Neuronal stem cell (in vitro differentiated cells): ENCODE measurements at regions not wholly inside any gene's neighbourhood (a gene's known extent, or its start where the extent isn't known, plus 50 kb on each side); places are given as distances from the start of the nearest gene placed in this dataset.

Source experiments
- DNase-seq: peaks from one replicate; pipeline ENCODE4 v3.0.0-alpha.2; 2013; ENCODE audit warnings: low spot score
- H2AFZ ChIP-seq: one replicate; pipeline ENCODE4 v1.6.1; 2013; ENCODE audit warnings: mild to moderate bottlenecking, low read length, inconsistent platforms
- H2AK5ac ChIP-seq: 2 replicates; pipeline ENCODE4 v1.6.1; 2013; ENCODE audit warnings: low read depth, mild to moderate bottlenecking, inconsistent platforms, low read length, moderate library complexity, mixed read lengths
- H2BK120ac ChIP-seq: 2 replicates; pipeline ENCODE4 v1.6.1; 2013; ENCODE audit warnings: low read depth, mild to moderate bottlenecking, inconsistent platforms, low read length, moderate library complexity, mixed read lengths
- H2BK12ac ChIP-seq: one replicate; pipeline ENCODE4 v1.6.1; 2013; ENCODE audit warnings: low read length, inconsistent platforms
- H2BK15ac ChIP-seq: 2 replicates; pipeline ENCODE4 v1.6.1; 2013; ENCODE audit warnings: mild to moderate bottlenecking, low read length, inconsistent platforms, mixed read lengths
- H2BK5ac ChIP-seq: one replicate; pipeline ENCODE4 v1.6.1; 2013; ENCODE audit warnings: inconsistent platforms, mild to moderate bottlenecking, low read length, moderate library complexity
- H3K14ac ChIP-seq: one replicate; pipeline ENCODE4 v1.6.1; 2013; ENCODE audit warnings: low read length, inconsistent platforms
- H3K18ac ChIP-seq: 2 replicates; pipeline ENCODE4 v1.6.1; 2013; ENCODE audit warnings: low read length, inconsistent platforms
- H3K23ac ChIP-seq: 2 replicates; pipeline ENCODE4 v1.6.1; 2013; ENCODE audit warnings: low read depth, mild to moderate bottlenecking, mixed read lengths, low read length, inconsistent platforms; ENCODE audit not compliant: poor library complexity
- H3K27ac ChIP-seq: replicated peaks from 3 replicates; pipeline ENCODE4 v1.5.1; 2013; ENCODE audit warnings: low read length, inconsistent platforms
- H3K27me3 ChIP-seq, 3 experiments: 2 replicates each; pipeline ENCODE4 v1.6.1; 2013; ENCODE audit warnings: low read length in 3 of 3, mild to moderate bottlenecking in 2 of 3, inconsistent platforms in 1 of 3, low read depth in 1 of 3, mixed read lengths in 1 of 3, moderate library complexity in 1 of 3; ENCODE audit not compliant: control insufficient read depth in 3 of 3, insufficient read depth in 3 of 3
- H3K36me3 ChIP-seq, 2 donors: replicated peaks in 1 of 2; 2 replicates each; pipeline ENCODE4 v1.6.1; 2013; ENCODE audit warnings: low read length in 2 of 2; ENCODE audit not compliant: control insufficient read depth in 2 of 2, insufficient read depth in 2 of 2
- H3K4ac ChIP-seq: 2 replicates; pipeline ENCODE4 v1.6.1; 2013; ENCODE audit warnings: inconsistent platforms, mild to moderate bottlenecking, low read length, moderate library complexity
- H3K4me1 ChIP-seq, 2 donors: 1 replicate in 1 of 2; 2 replicates in 1 of 2; pipeline ENCODE4 v1.6.1; 2013; ENCODE audit warnings: low read length in 2 of 2, low read depth in 1 of 2; ENCODE audit not compliant: control insufficient read depth in 2 of 2, insufficient read depth in 1 of 2
- H3K4me2 ChIP-seq: one replicate; pipeline ENCODE4 v1.6.1; 2013; ENCODE audit warnings: mild to moderate bottlenecking, low read length, inconsistent platforms; ENCODE audit not compliant: insufficient read depth, poor library complexity, severe bottlenecking
- H3K4me3 ChIP-seq, 2 donors: 2 replicates each; pipeline ENCODE4 v1.5.1; 2013; ENCODE audit warnings: low read length in 2 of 2, mild to moderate bottlenecking in 2 of 2, inconsistent platforms in 1 of 2, moderate library complexity in 1 of 2
- H3K79me1 ChIP-seq: one replicate; pipeline ENCODE4 v1.6.1; 2013; ENCODE audit warnings: low read depth, mild to moderate bottlenecking, inconsistent platforms, low read length, moderate library complexity
- H3K9ac ChIP-seq: one replicate; pipeline ENCODE4 v1.6.1; 2013; ENCODE audit warnings: mild to moderate bottlenecking, low read depth, low read length, inconsistent platforms; ENCODE audit not compliant: poor library complexity
- H3K9me3 ChIP-seq, 2 donors: replicated peaks in 1 of 2; 2 replicates each; pipeline versions ENCODE3 to v1.6.1; 2013; ENCODE audit warnings: low read length in 2 of 2, mild to moderate bottlenecking in 2 of 2, inconsistent platforms in 1 of 2, low read depth in 1 of 2, mixed read lengths in 1 of 2, moderate library complexity in 1 of 2; ENCODE audit not compliant: control insufficient read depth in 2 of 2, insufficient read depth in 1 of 2
- H4K8ac ChIP-seq: one replicate; pipeline ENCODE4 v1.6.1; 2013; ENCODE audit warnings: low read depth, mild to moderate bottlenecking, inconsistent platforms, low read length, moderate library complexity
- H4K91ac ChIP-seq: one replicate; pipeline ENCODE4 v1.6.1; 2013; ENCODE audit warnings: low read length, low read depth, mild to moderate bottlenecking, inconsistent platforms; ENCODE audit not compliant: poor library complexity
- WGBS, 2 donors: extraction: QIAGEN DNeasy Blood & Tissue Kit; methylation state at CpG; one replicate each; pipeline ENCODE4 v1.1.7; 2013; ENCODE audit warnings: missing lambda C conversion rate in 2 of 2, mixed read lengths in 1 of 2; ENCODE audit not compliant: insufficient read length in 2 of 2, insufficient replicate concordance in 1 of 2; ENCODE audit errors: extremely low coverage in 2 of 2; 5-methylcytosine and 5-hydroxymethylcytosine counted together

- Histone ChIP-seq H3K27ac (no peak overlapping the region), H3K4me2 (no peak overlapping the region), H3K9ac (no peak overlapping the region), H2BK12ac (no peak overlapping the region), H3K4me1 (peaks cover 0 to 13% of the 10 kb centered on the region in 2 donors), H3K27me3 (peaks cover 0 to 28% (median 16%) of the 10 kb centered on the region in 3 experiments), H2AK5ac (no peak overlapping the region), H3K18ac (no peak overlapping the region), H3K14ac (no peak overlapping the region), H3K23ac (no peak overlapping the region), H4K8ac (no peak overlapping the region), H2BK120ac (no peak overlapping the region), H3K36me3 (no peaks in the 10 kb centered on the region), H2AFZ (no peak overlapping the region), H3K4me3 (no peak overlapping the region), H3K79me1 (no peaks in the 10 kb centered on the region), H3K9me3 (peaks cover 0 to 3% of the 10 kb centered on the region in 2 donors), H4K91ac (no peak overlapping the region), H2BK5ac (no peak overlapping the region), H2BK15ac (no peak overlapping the region), H3K4ac (no peak overlapping the region)
- WGBS, 2 donors, result no CpG with 5 or more reads among the region's 2 CpGs
- no peak for DNase-seq
These were observed 157.6 kb downstream of the FOXA2 start for GRCh38 chr20:22426772-22427171.

DNA sequence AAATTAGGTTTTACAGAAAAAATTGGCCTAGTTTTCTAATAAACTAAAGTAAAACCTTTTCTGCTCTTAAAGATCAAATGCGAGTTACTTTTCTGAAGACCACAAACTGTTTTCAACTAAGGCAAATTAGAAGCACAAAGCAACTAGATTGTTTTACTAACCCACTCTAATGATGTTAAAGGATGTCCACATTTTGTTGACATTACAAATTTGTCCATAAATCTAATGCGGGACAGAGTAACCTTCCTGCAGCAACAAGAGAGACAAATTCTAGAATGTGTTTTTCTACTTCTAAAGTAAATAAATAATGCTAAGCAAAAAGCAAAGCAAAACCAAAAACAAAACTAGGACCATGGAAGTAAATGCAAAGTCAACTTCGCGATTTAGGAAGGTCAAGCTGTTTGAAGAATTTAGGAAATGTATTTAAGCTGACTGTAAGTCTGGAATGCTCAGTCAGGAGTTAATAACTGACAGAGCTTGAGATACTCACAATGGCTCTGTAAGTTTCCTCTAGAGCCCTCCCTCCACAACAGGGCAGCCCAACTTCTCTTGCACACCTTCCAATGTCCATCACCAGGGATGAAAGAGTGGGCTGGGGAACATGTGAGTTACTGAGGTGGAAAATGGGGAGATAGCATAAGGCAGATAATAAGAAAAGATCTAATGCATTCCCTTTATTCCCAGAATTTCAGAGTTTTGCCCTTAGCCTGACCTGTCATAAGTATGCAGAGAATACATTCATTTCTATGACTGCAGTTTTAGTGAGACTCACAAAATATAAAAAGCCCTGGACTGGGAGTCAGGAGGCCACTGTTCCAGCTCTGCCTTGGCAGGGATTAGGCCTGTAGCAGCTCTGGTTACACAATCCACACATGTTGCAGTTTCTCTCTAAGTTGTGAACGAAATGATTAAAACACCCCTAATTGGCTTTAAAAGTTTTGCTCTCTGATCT is 158.8 kb downstream of the FOXA2 start:
- Histone ChIP-seq H3K4me1 (peaks cover 0 to 9% of the 10 kb centered on the region in 2 donors), H3K27ac (no peak overlapping the region), H3K4me3 (no peak overlapping the region), H2AFZ (no peak overlapping the region), H3K14ac (no peak overlapping the region), H2BK120ac (no peak overlapping the region), H2AK5ac (no peak overlapping the region), H3K79me1 (no peaks in the 10 kb centered on the region), H3K23ac (no peak overlapping the region), H4K91ac (no peak overlapping the region), H3K27me3 (peaks cover 0 to 19% (median 16%) of the 10 kb centered on the region in 3 experiments), H2BK15ac (no peak overlapping the region), H3K9ac (no peak overlapping the region), H4K8ac (no peak overlapping the region), H3K4ac (no peak overlapping the region), H3K36me3 (no peaks in the 10 kb centered on the region), H3K4me2 (no peak overlapping the region), H2BK12ac (no peak overlapping the region), H3K18ac (no peak overlapping the region), H3K9me3 (peaks cover 0 to 3% of the 10 kb centered on the region in 2 donors), H2BK5ac (no peak overlapping the region)
- WGBS, 2 donors, result no CpG with 5 or more reads among the region's 5 CpGs
- DNase-seq, result no peak

- no peak overlapping the region for H2BK12ac ChIP-seq
- no peak overlapping the region for H3K4me2 ChIP-seq
- H3K36me3 ChIP-seq, result no peaks in the 10 kb centered on the region
- no peak for DNase-seq
- H3K14ac ChIP-seq, result no peak overlapping the region
- peaks cover 0 to 3% (median 0%) of the 10 kb centered on the region in 3 experiments for H3K27me3 ChIP-seq
- peaks cover 0 to 3% of the 10 kb centered on the region in 2 donors for H3K9me3 ChIP-seq
- no peak overlapping the region for H3K4ac ChIP-seq
- no peak overlapping the region for H3K23ac ChIP-seq
- peaks cover 0 to 1% of the 10 kb centered on the region in 2 donors for H3K4me1 ChIP-seq
- no peak overlapping the region for H2BK120ac ChIP-seq
- no peak overlapping the region for H3K4me3 ChIP-seq
- H3K9ac ChIP-seq, result no peak overlapping the region
- H2BK15ac ChIP-seq, result no peak overlapping the region
- no CpG with 5 or more reads among the region's 6 CpGs for WGBS, 2 donors
- no peak overlapping the region for H2BK5ac ChIP-seq
- H3K79me1 ChIP-seq, result no peaks in the 10 kb centered on the region
- no peak overlapping the region for H2AFZ ChIP-seq
- H2AK5ac ChIP-seq, result no peak overlapping the region
- H4K8ac ChIP-seq, result no peak overlapping the region
- no peak overlapping the region for H4K91ac ChIP-seq
- no peak overlapping the region for H3K27ac ChIP-seq
- H3K18ac ChIP-seq, result no peak overlapping the region
These were observed 161.1 kb downstream of the FOXA2 start for GRCh38 chr20:22423190-22423832.

DNA sequence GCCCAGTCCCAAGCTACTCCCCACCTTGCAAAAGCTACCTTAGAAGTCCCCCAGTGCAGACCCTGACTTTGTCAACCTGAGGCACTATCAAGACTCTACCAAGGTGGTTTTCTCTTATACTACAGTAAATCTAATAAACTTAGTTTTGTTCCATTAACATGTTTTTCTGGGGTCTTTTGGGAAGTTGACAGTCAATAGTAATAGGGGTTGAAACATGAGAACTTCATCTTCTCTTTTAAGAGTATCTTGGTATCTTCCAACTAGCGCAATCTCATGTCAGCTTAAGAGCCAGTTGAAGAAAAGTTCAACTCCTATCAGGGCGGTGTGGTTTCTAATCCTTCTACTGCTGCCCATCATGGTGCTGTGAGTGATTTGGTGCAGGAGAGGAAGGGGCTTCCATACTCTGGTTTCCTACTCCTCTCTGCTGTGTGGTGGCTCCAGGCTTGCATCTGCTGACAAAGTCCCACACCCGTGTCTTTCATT is 164.2 kb downstream of the FOXA2 start:
- Histone ChIP-seq H3K27ac (no peak overlapping the region), H3K4ac (no peak overlapping the region), H2AFZ (no peak overlapping the region), H3K36me3 (no peaks in the 10 kb centered on the region), H3K79me1 (no peaks in the 10 kb centered on the region), H3K18ac (no peak overlapping the region), H3K9ac (no peak overlapping the region), H3K27me3 (no peaks in the 10 kb centered on the region), H2BK120ac (no peak overlapping the region), H4K8ac (no peak overlapping the region), H3K4me1 (peaks cover 0 to 1% of the 10 kb centered on the region in 2 donors), H3K23ac (no peak overlapping the region), H3K14ac (no peak overlapping the region), H3K9me3 (peaks cover 0 to 2% of the 10 kb centered on the region in 2 donors), H2BK15ac (no peak overlapping the region), H3K4me2 (no peak overlapping the region), H2BK5ac (no peak overlapping the region), H2AK5ac (no peak overlapping the region), H3K4me3 (no peak overlapping the region), H4K91ac (no peak overlapping the region), H2BK12ac (no peak overlapping the region)
- whole genome bisulfite sequencing, 2 donors, result no CpG with 5 or more reads among the region's 3 CpGs
- DNase-seq, result no peak
